Lower leg skin (tissue), 3 donors: ENCODE measurements at regions not wholly inside any gene's neighbourhood (a gene's known extent, or its start where the extent isn't known, plus 50 kb on each side); places are given as distances from the start of the nearest gene placed in this dataset.

Experiments used
- CTCF ChIP-seq, 3 donors: fragments of 450-650 bp; IDR thresholded peaks; one replicate each; pipeline ENCODE4 v1.5.1; 2016; ENCODE audit warnings: antibody characterized with exemption in 3 of 3, mild to moderate bottlenecking in 3 of 3, moderate library complexity in 2 of 3
- POLR2A ChIP-seq, 2 donors: fragments of 450-650 bp; IDR thresholded peaks; one replicate each; pipeline ENCODE4 v1.6.1; 2016 to 2017; ENCODE audit warnings: antibody characterized with exemption in 2 of 2, mild to moderate bottlenecking in 1 of 2, moderate library complexity in 1 of 2

GRCh38 chr5:117881426-117882230 is 1106.7 kb downstream of the DTWD2 start:
- TF ChIP-seq POLR2A (IDR thresholded peaks at IDR 0.05) (no peak), CTCF (IDR thresholded peaks at IDR 0.05) (no peak)
